ENCODE measurements at regions not wholly inside any gene's neighbourhood (a gene's known extent, or its start where the extent isn't known, plus 50 kb on each side); places are given as distances from the start of the nearest gene placed in this dataset.
A peak's percentile ranks its signal among the peaks of the same experiment; 100 is the strongest.

DNA sequence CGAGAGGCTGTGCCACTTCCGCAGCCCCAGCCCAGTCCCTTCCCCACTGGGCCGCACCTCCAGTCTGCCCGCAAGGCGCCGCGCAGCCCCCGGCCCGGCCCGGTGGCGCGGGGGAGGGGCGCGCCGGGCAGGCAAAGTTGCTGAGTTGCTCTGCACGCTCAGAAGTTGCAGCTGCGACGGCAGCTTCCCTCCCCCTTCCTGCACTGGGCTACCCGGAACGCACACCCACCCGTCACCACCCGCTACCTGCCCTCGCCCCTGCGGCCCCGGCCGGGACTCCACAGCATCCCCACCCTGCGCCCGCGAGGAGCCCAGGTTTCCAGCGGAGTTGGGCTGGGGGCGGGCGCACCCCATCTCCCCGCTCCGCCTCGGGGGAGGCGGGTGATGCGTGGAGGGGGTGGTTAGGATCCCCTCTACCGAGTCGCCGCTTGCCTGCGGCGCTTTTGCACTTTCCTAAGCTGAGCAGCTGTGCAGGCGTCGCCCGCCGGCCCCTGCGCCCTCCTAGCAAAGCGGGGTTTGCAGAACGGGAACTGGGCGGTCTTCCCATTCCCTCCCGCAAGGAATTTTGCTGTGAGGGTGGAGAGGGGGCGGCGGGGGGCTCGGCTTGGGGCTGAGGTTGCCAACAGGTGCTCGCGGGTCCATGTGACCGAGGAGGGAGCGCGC, 55.9 kb upstream of the RREB1 start:
- Mint-ChIP-seq H3K4me3 (peak overlapping the region; percentile 82), H3K4me1 (peaks cover 16% of the 10 kb centered on the region), H3K27me3 (no peaks in the 10 kb centered on the region), H3K36me3 (no peaks in the 10 kb centered on the region), H3K9me3 (no peaks in the 10 kb centered on the region), H3K27ac (no peak overlapping the region)
- ATAC-seq (ENCODE audit: low read depth) = peak; percentile 78
- peak; percentile 47 to 66 for DNase-seq (ENCODE audit: low spot score in 2 of 2)

DNA sequence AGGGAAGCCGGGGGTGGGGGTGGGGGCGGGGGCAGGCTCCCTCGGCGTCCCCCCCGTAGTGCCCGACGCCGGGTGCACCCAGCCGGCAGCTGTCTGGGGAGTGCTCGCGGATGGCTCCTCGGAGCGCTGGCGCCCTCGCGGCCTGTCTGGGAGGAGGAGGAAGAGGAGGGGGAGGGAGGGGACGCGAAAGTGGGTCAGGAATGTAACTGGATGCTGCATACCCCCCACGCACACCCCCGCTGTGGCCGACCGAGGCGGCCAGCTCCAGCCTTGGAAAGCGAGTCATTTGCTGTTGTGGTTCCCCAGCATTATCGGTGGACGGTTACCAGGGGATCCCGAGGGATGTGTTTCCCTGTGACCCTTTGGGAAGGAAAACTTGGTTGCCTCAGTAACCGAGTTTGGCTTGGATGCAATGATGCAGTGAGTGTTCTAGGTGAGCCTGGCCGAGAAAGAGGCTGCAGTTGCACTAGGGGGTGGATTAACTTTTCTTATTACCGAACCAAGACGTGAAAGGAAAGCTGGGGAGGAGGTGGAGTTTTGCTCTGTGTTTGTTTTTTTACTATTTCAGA, 55.2 kb upstream of the RREB1 start:
- Mint-ChIP-seq H3K27ac (no peak overlapping the region), H3K4me3 (peak overlapping the region; percentile 82)

DNA sequence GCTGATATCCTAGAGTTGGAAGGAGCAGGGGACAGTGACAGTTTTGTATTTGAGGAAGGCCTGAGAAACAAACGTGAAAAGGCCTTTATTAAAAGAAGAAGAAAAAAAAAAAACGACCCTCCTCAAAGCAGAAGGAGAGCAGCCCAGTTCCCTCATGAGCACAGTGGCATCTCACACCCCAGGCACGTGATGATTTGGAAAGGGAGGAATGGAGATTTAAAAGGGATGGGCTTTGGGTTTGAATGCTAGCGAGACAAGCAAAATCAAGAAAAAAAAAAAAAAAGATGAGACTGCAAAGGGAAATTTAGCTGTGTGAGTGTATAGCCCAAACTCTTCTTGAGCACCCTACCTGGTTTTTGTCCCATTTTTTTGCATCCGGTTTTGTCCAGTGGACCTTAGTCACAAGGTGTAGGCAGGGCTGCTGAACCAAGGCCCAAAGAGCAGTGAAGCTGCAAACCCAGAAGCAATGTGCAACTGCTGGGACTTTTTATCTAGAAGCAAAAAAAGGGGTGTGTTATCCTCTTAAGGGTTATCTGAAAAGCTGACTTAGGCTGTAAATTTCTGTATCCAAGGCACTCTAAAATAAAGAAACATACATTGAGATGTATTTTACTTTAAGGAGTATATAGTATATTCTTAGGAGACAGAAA, 54.5 kb upstream of the RREB1 start:
- H3K27ac Mint-ChIP-seq = peak overlapping the region; percentile 8
- H3K27me3 Mint-ChIP-seq = no peaks in the 10 kb centered on the region
- ATAC-seq (ENCODE audit: low read depth) (no peak), DNase-seq (ENCODE audit: low spot score in 2 of 2) (no peak)
- H3K4me3 Mint-ChIP-seq = peak overlapping the region; percentile 82
- H3K9me3 Mint-ChIP-seq = no peaks in the 10 kb centered on the region
- H3K4me1 Mint-ChIP-seq = peaks cover 16% of the 10 kb centered on the region
- no peaks in the 10 kb centered on the region for H3K36me3 Mint-ChIP-seq

More for the DNA sequence above, 55.2 kb upstream of the RREB1 start:
- H3K27me3 Mint-ChIP-seq = no peaks in the 10 kb centered on the region
- H3K9me3 Mint-ChIP-seq = no peaks in the 10 kb centered on the region
- DNase-seq (ENCODE audit: low spot score in 2 of 2) (peak in 1 of 2 donors; percentile 16), ATAC-seq (ENCODE audit: low read depth) (peak; percentile 7)
- H3K4me1 Mint-ChIP-seq = peaks cover 16% of the 10 kb centered on the region
- no peaks in the 10 kb centered on the region for H3K36me3 Mint-ChIP-seq

All from memory B cell (primary cell).